T-cell (primary cell): ENCODE measurements at regions not wholly inside any gene's neighbourhood (a gene's known extent, or its start where the extent isn't known, plus 50 kb on each side); places are given as distances from the start of the nearest gene placed in this dataset.

Source experiments
- ATAC-seq, 4 experiments: fragments of 200-7000 bp in 3 of 4; fragments of 150-1000 bp in 1 of 4; cut with Tn5 transposase; replicated peaks in 1 of 4; 1 replicate in 3 of 4; 2 replicates in 1 of 4; pipeline ENCODE4 v1.10.0; 2021; ENCODE audit warnings: moderate library complexity in 3 of 4, mild to moderate bottlenecking in 2 of 4, moderate number of reproducible peaks in 1 of 4
- CTCF ChIA-PET, 2 donors: fragments of 300-600 bp; sonication (Branson Sonifier 250); formaldehyde crosslinking; loops; one replicate each; lab custom pipeline; 2022; ENCODE audit warnings: antibody characterized with exemption in 2 of 2; lab: Charles Lee
- POLR2A ChIA-PET, 2 donors: fragments of 300-600 bp; sonication (Branson Sonifier 250); formaldehyde crosslinking; loops; one replicate each; lab custom pipeline; 2022; ENCODE audit warnings: antibody characterized with exemption in 2 of 2; lab: Charles Lee
- DNase-seq, 35 experiments: peaks; one replicate each; pipeline versions ENCODE4 v3.0.0 to v3.0.0-alpha.2; 2013 to 2023
- H3K27ac ChIP-seq: one replicate; pipeline ENCODE4 v1.5.1; 2013; ENCODE audit warnings: low read length
- H3K27me3 ChIP-seq, 2 experiments: replicated peaks in 1 of 2; 1 replicate in 1 of 2; 2 replicates in 1 of 2; pipeline versions ENCODE4 v1.6.1 to v1.7.0; 2013; ENCODE audit warnings: low read length in 1 of 2, mixed read lengths in 1 of 2; ENCODE audit not compliant: control insufficient read depth in 2 of 2, insufficient read depth in 2 of 2; ENCODE audit errors: extremely low read depth in 1 of 2
- H3K36me3 ChIP-seq, 2 donors: 1 replicate in 1 of 2; 2 replicates in 1 of 2; pipeline versions ENCODE4 v1.6.1 to v1.7.0; 2013; ENCODE audit warnings: low read length in 1 of 2; ENCODE audit not compliant: control insufficient read depth in 2 of 2, insufficient read depth in 1 of 2; ENCODE audit errors: extremely low read depth in 1 of 2
- H3K4me1 ChIP-seq, 2 experiments: 1 replicate in 1 of 2; 2 replicates in 1 of 2; pipeline versions ENCODE4 v1.6.1 to v1.7.0; 2013; ENCODE audit warnings: low read length in 2 of 2, mixed read lengths in 1 of 2; ENCODE audit not compliant: insufficient read depth in 2 of 2, control insufficient read depth in 1 of 2; ENCODE audit errors: extremely low read depth in 1 of 2
- H3K4me3 ChIP-seq, 2 donors: 1 replicate in 1 of 2; 2 replicates in 1 of 2; pipeline versions ENCODE4 v1.5.1 to v1.7.0; 2013; ENCODE audit warnings: mild to moderate bottlenecking in 2 of 2, low read length in 1 of 2, moderate library complexity in 1 of 2; ENCODE audit not compliant: control insufficient read depth in 1 of 2; ENCODE audit errors: extremely low read depth in 1 of 2
- H3K9me3 ChIP-seq: 2 replicates; pipeline ENCODE4 v1.7.0; 2013
- H3K27ac Mint-ChIP-seq, 2 donors: one replicate each; pipeline ENCODE4 v1.8.0; 2020 to 2021; ENCODE audit warnings: mild to moderate bottlenecking in 2 of 2, mixed read lengths in 2 of 2
- H3K27me3 Mint-ChIP-seq, 2 donors: one replicate each; pipeline ENCODE4 v1.8.0; 2021 to 2022; ENCODE audit warnings: mixed read lengths in 2 of 2
- H3K36me3 Mint-ChIP-seq: one replicate; pipeline ENCODE4 v1.8.0; 2021; ENCODE audit warnings: mixed read lengths
- H3K4me1 Mint-ChIP-seq, 3 donors: one replicate each; pipeline ENCODE4 v1.8.0; 2020 to 2022; ENCODE audit warnings: mixed read lengths in 3 of 3, mild to moderate bottlenecking in 1 of 3
- H3K4me3 Mint-ChIP-seq, 3 donors: one replicate each; pipeline ENCODE4 v1.8.0; 2020 to 2022; ENCODE audit warnings: mild to moderate bottlenecking in 3 of 3, mixed read lengths in 3 of 3, moderate library complexity in 3 of 3
- H3K9me3 Mint-ChIP-seq, 3 donors: one replicate each; pipeline ENCODE4 v1.8.0; 2020 to 2022; ENCODE audit warnings: mixed read lengths in 3 of 3
- WGBS: methylation state at CpG from one replicate; pipeline ENCODE4 v1.1.5; 2013; ENCODE audit warnings: missing lambda C conversion rate; ENCODE audit not compliant: insufficient coverage; 5-methylcytosine and 5-hydroxymethylcytosine counted together

GRCh38 chr6:20332441-20333006, 69.2 kb upstream of the E2F3 start:
- Mint-ChIP-seq H3K27ac (no peak overlapping the region), H3K36me3 (no peaks in the 10 kb centered on the region), H3K4me1 (peaks cover 23 to 32% (median 29%) of the 10 kb centered on the region in 3 donors), H3K27me3 (no peaks in the 10 kb centered on the region), H3K9me3 (no peaks in the 10 kb centered on the region), H3K4me3 (no peak overlapping the region)
- no CpG with 5 or more reads among the region's 1 CpG for WGBS
- Histone ChIP-seq H3K4me3 (no peak overlapping the region), H3K27me3 (no peaks in the 10 kb centered on the region), H3K36me3 (no peaks in the 10 kb centered on the region), H3K27ac (no peak overlapping the region), H3K9me3 (no peaks in the 10 kb centered on the region), H3K4me1 (peaks cover 0 to 9% of the 10 kb centered on the region in 2 experiments)
- ChIA-PET POLR2A (interaction anchor here in 1 of 2 donors (1.0 kb wide), 1 partner anchor 13 kb away, joined by 5 read pairs; no protein-coding TSS in a partner anchor), CTCF (no interaction called here)
- no peak for DNase-seq
- no peak for ATAC-seq

DNA sequence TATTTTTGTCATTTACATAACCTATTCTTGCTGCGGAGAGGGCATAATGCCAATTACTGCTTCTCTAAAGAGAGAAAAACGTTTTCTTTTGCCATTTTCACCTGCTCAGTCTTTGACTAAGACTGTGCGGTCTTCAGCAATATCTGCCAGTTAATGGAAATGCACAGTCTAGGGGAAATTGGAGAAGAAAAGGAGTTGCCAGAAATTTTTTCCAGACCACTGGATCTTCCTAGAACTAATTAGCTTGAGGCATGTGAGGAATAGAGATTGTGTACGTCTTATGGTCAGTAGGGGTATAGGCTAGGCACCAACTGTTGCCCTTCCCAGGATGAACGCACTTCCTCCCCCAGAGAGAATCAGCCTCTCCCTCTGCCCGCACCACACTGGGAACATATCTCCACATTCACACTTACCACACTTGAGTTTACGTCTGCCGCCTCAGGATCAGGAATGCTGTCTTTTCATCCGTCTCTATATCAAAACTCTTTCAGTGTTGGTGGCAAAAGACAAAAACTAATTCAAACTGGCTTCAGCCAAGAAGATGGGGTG, 67.9 kb upstream of the E2F3 start:
- Histone ChIP-seq H3K36me3 (no peaks in the 10 kb centered on the region), H3K4me3 (no peak overlapping the region), H3K27me3 (no peaks in the 10 kb centered on the region), H3K9me3 (no peaks in the 10 kb centered on the region), H3K4me1 (peaks cover 0 to 9% of the 10 kb centered on the region in 2 experiments), H3K27ac (no peak overlapping the region)
- Mint-ChIP-seq H3K27me3 (no peaks in the 10 kb centered on the region), H3K36me3 (no peaks in the 10 kb centered on the region), H3K4me3 (no peak overlapping the region), H3K9me3 (no peaks in the 10 kb centered on the region), H3K27ac (no peak overlapping the region), H3K4me1 (peaks cover 23 to 32% (median 29%) of the 10 kb centered on the region in 3 donors)
- WGBS = 100% methylated on average over 1 of the region's 9 CpGs
- no peak for DNase-seq
- POLR2A ChIA-PET = interaction anchor here in 1 of 2 donors (1.0 kb wide), 1 partner anchor 14 kb away, joined by 6 read pairs; no protein-coding TSS in a partner anchor
- CTCF ChIA-PET = interaction anchor here in 1 of 2 donors (0.6 kb wide), 1 partner anchor 39 kb away, joined by 3 read pairs; no protein-coding TSS in a partner anchor
- ATAC-seq = no peak

- Histone ChIP-seq H3K27me3 (no peaks in the 10 kb centered on the region), H3K27ac (no peak overlapping the region), H3K4me1 (peaks cover 0 to 9% of the 10 kb centered on the region in 2 experiments), H3K36me3 (no peaks in the 10 kb centered on the region), H3K4me3 (no peak overlapping the region), H3K9me3 (no peaks in the 10 kb centered on the region)
- POLR2A ChIA-PET = interaction anchor here in 1 of 2 donors (0.6 kb wide), 1 partner anchor 68 kb away, joined by 8 read pairs; no protein-coding TSS in a partner anchor
- H3K4me1 Mint-ChIP-seq = peaks cover 23 to 32% (median 29%) of the 10 kb centered on the region in 3 donors
- H3K36me3 Mint-ChIP-seq = no peaks in the 10 kb centered on the region
- no peak for DNase-seq
- H3K27me3 Mint-ChIP-seq = no peaks in the 10 kb centered on the region
- no peaks in the 10 kb centered on the region for H3K9me3 Mint-ChIP-seq
- H3K4me3 Mint-ChIP-seq = no peak overlapping the region
- 96% methylated on average over 7 of the region's 8 CpGs for WGBS
- no peak for ATAC-seq
- no peak overlapping the region for H3K27ac Mint-ChIP-seq
- CTCF ChIA-PET = interaction anchor here in 1 of 2 donors (0.6 kb wide), 1 partner anchor 39 kb away, joined by 3 read pairs; no protein-coding TSS in a partner anchor
Measured at GRCh38 chr6:20334334-20334733, 67.3 kb upstream of the E2F3 start.

DNA sequence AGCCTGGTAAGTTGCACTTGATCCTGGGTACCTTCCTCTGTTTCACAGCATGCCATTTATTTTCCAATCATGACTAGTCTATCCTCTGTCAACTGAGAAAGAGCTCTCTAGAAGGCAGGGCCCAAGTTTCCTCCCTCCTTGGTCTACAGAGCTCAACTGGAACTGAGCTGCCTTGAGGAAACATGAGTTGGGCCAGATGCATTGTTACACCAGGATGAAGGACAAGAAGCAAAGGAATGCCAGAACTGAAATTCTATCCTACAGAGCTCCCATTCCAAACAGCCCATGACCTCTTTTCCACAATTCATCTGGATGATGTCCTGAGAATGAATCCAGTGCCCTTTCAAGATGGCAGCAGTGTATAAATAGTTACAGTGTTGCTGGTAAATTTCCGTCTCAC, 66.7 kb upstream of the E2F3 start:
- WGBS = no CpG with 5 or more reads among the region's 1 CpG
- no peak overlapping the region for H3K4me3 ChIP-seq
- no peak overlapping the region for H3K27ac ChIP-seq
- H3K27me3 ChIP-seq = no peaks in the 10 kb centered on the region
- H3K4me1 Mint-ChIP-seq = peaks cover 23 to 32% (median 29%) of the 10 kb centered on the region in 3 donors
- ChIA-PET CTCF (no interaction called here), POLR2A (interaction anchor here in 1 of 2 donors (1.7 kb wide), 1 partner anchor 15 kb away, joined by 16 read pairs; no protein-coding TSS in a partner anchor)
- H3K27ac Mint-ChIP-seq = peak overlapping the region; percentile 24 to 62
- no peaks in the 10 kb centered on the region for H3K9me3 ChIP-seq
- H3K36me3 ChIP-seq = no peaks in the 10 kb centered on the region
- peaks cover 0 to 9% of the 10 kb centered on the region in 2 experiments for H3K4me1 ChIP-seq
- ATAC-seq (no peak), DNase-seq (no peak)
- no peaks in the 10 kb centered on the region for H3K36me3 Mint-ChIP-seq
- no peaks in the 10 kb centered on the region for H3K27me3 Mint-ChIP-seq
- no peaks in the 10 kb centered on the region for H3K9me3 Mint-ChIP-seq
- no peak overlapping the region for H3K4me3 Mint-ChIP-seq

DNA sequence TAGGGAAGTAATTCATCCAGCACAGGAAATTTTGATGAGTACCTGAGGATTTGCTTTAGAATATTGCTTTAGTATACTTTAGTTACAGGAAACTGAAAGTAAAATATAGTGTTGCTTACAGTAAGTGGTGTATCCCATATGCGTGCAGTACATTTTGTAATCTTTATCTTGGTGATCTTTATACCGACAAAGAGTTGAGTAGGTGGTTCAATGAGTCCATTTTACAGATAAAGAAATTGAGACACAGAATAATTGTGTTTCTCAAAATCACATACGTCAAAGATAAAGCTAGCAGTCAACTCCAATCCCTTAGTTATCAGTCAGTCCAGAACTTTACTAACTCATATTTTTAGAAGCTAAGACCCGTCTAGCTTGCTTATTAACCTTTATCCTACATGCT, 65.8 kb upstream of the E2F3 start:
- ATAC-seq (peak; percentile 59 to 83 (median 71)), DNase-seq (peak in 1 of 35 experiments; percentile 32)
- peaks cover 23 to 32% (median 29%) of the 10 kb centered on the region in 3 donors for H3K4me1 Mint-ChIP-seq
- no peaks in the 10 kb centered on the region for H3K36me3 Mint-ChIP-seq
- 14% methylated on average over 1 of the region's 4 CpGs for WGBS
- Histone ChIP-seq H3K27me3 (no peaks in the 10 kb centered on the region), H3K36me3 (no peaks in the 10 kb centered on the region), H3K4me1 (peaks cover 0 to 9% of the 10 kb centered on the region in 2 experiments), H3K9me3 (no peaks in the 10 kb centered on the region), H3K27ac (peak overlapping the region; percentile 58), H3K4me3 (peak overlapping the region in 1 of 2 donors; percentile 38)
- peak overlapping the region; percentile 47 to 76 (median 68) for H3K4me3 Mint-ChIP-seq
- CTCF ChIA-PET = interaction anchor here (1.0 to 1.3 kb wide), 2 partner anchors 16 to 69 kb away, joined by 3 to 4 read pairs; no protein-coding TSS in a partner anchor
- POLR2A ChIA-PET = interaction anchor here (0.7 to 1.7 kb wide), 2 partner anchors 16 to 32 kb away, joined by 5 to 16 read pairs; no protein-coding TSS in a partner anchor
- H3K9me3 Mint-ChIP-seq = no peaks in the 10 kb centered on the region
- H3K27ac Mint-ChIP-seq = peak overlapping the region; percentile 71 to 89
- no peaks in the 10 kb centered on the region for H3K27me3 Mint-ChIP-seq

DNA sequence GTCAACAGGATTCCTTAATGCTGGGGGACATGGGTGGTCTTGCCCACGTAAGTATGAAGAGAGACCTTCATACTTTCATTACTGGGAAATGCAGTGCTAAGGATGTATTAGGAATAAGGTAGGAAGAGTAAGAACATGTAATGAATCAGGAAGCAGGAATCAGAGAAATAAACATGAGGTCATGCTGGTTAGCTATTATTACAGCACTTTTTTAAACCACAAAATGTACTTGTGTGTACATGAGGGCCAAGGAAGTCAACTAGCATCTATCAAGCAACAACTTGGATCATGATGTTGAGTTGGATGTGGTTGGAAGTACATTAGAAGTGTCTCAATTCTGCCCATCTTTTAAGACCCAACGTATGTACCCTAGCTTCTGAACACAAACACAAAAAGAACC, 63.5 kb upstream of the E2F3 start:
- Mint-ChIP-seq H3K4me1 (peaks cover 30 to 33% (median 32%) of the 10 kb centered on the region in 3 donors), H3K27me3 (no peaks in the 10 kb centered on the region), H3K9me3 (no peaks in the 10 kb centered on the region), H3K4me3 (no peak overlapping the region), H3K27ac (no peak overlapping the region), H3K36me3 (no peaks in the 10 kb centered on the region)
- Histone ChIP-seq H3K4me3 (no peak overlapping the region), H3K9me3 (no peaks in the 10 kb centered on the region), H3K27me3 (no peaks in the 10 kb centered on the region), H3K4me1 (peaks cover 6 to 9% of the 10 kb centered on the region in 2 experiments), H3K36me3 (no peaks in the 10 kb centered on the region), H3K27ac (no peak overlapping the region)
- POLR2A ChIA-PET = no interaction called here
- WGBS = no CpG with 5 or more reads among the region's 2 CpGs
- ATAC-seq = no peak
- CTCF ChIA-PET = no interaction called here
- DNase-seq = no peak
